ENCODE measurements at regions not wholly inside any gene's neighbourhood (a gene's known extent, or its start where the extent isn't known, plus 50 kb on each side); places are given as distances from the start of the nearest gene placed in this dataset.
"Not testable (repeated sequence)": the region's sequence is repeated elsewhere in the genome, so short reads cannot be mapped to it uniquely, and the experiment has no call there.

- DNase-seq; POLR2A ChIA-PET; intact Hi-C loops (cut with micrococcal nuclease); H3K27ac Mint-ChIP-seq; CTCF ChIA-PET; H3K27me3 Mint-ChIP-seq; H3K4me1 Mint-ChIP-seq (ENCODE audit: low read depth); H3K9me3 Mint-ChIP-seq; H3K36me3 Mint-ChIP-seq (ENCODE audit: low read depth); ATAC-seq; H3K4me3 Mint-ChIP-seq: not testable (repeated sequence)
These were observed 178.9 kb upstream of the IPO5 start for GRCh38 chr13:97774391-97775100.

- Mint-ChIP-seq H3K9me3 (no peaks in the 10 kb centered on the region), H3K27ac (no peak overlapping the region), H3K36me3 (ENCODE audit: low read depth) (no peaks in the 10 kb centered on the region), H3K4me1 (ENCODE audit: low read depth) (no peaks in the 10 kb centered on the region), H3K27me3 (peaks cover 4% of the 10 kb centered on the region), H3K4me3 (no peak overlapping the region)
- no peak for DNase-seq
- ATAC-seq, result no peak
- POLR2A ChIA-PET, result no interaction called here
- no peak for TF ChIP-seq CTCF (IDR thresholded peaks at IDR 0.05)
- CTCF ChIA-PET, result no interaction called here
- intact Hi-C loops (cut with micrococcal nuclease), result no loop called here
These were observed 173.0 kb upstream of the IPO5 start for GRCh38 chr13:97780486-97780885.

- Mint-ChIP-seq H3K27ac (no peak overlapping the region), H3K4me1 (ENCODE audit: low read depth) (no peaks in the 10 kb centered on the region), H3K36me3 (ENCODE audit: low read depth) (no peaks in the 10 kb centered on the region), H3K4me3 (no peak overlapping the region), H3K27me3 (peaks cover 4% of the 10 kb centered on the region), H3K9me3 (no peaks in the 10 kb centered on the region)
- ATAC-seq (no peak), DNase-seq (no peak)
- ChIA-PET POLR2A (no interaction called here), CTCF (interaction anchor here (1.3 kb wide), 1 partner anchor 18 kb away, joined by 4 read pairs; no protein-coding TSS in a partner anchor)
- intact Hi-C loops (cut with micrococcal nuclease), result no loop called here
- no peak for TF ChIP-seq CTCF (IDR thresholded peaks at IDR 0.05)
These were observed 171.6 kb upstream of the IPO5 start for GRCh38 chr13:97781891-97782305.

GRCh38 chr13:97786510-97786909 lies 167.0 kb upstream of the IPO5 start:
- TF ChIP-seq CTCF (IDR thresholded peaks at IDR 0.05), result no peak
- Mint-ChIP-seq H3K9me3 (peaks cover 10% of the 10 kb centered on the region), H3K4me3 (no peak overlapping the region), H3K4me1 (ENCODE audit: low read depth) (no peaks in the 10 kb centered on the region), H3K36me3 (ENCODE audit: low read depth) (no peaks in the 10 kb centered on the region), H3K27me3 (no peaks in the 10 kb centered on the region), H3K27ac (no peak overlapping the region)
- DNase-seq (no peak), ATAC-seq (no peak)
- ChIA-PET CTCF (no interaction called here), POLR2A (no interaction called here)
- intact Hi-C loops (cut with micrococcal nuclease), result no loop called here

GRCh38 chr13:97797553-97797952 lies 155.9 kb upstream of the IPO5 start:
- H3K27me3 Mint-ChIP-seq, result peaks cover 9% of the 10 kb centered on the region
- H3K9me3 Mint-ChIP-seq, result peaks cover 17% of the 10 kb centered on the region
- no peak overlapping the region for H3K27ac Mint-ChIP-seq
- no peak for TF ChIP-seq CTCF (IDR thresholded peaks at IDR 0.05)
- no peak overlapping the region for H3K4me3 Mint-ChIP-seq
- DNase-seq (no peak), ATAC-seq (no peak)
- H3K36me3 Mint-ChIP-seq (ENCODE audit: low read depth), result no peaks in the 10 kb centered on the region
- CTCF ChIA-PET, result interaction anchor here (0.9 kb wide), 1 partner anchor 11 kb away, joined by 3 read pairs; no protein-coding TSS in a partner anchor
- H3K4me1 Mint-ChIP-seq (ENCODE audit: low read depth), result no peaks in the 10 kb centered on the region
- POLR2A ChIA-PET, result no interaction called here
- intact Hi-C loops (cut with micrococcal nuclease), result no loop called here
